CD8-positive, alpha-beta memory T cell (primary cell): ENCODE measurements at regions not wholly inside any gene's neighbourhood (a gene's known extent, or its start where the extent isn't known, plus 50 kb on each side); places are given as distances from the start of the nearest gene placed in this dataset.

Source experiments
- CTCF ChIA-PET: fragments of 350-600 bp; sonication (Branson Sonifier 250); formaldehyde crosslinking; loops from one replicate; lab custom pipeline; 2021; ENCODE audit warnings: antibody characterized with exemption; lab: Charles Lee
- POLR2A ChIA-PET: fragments of 350-600 bp; sonication (Branson Sonifier 250); formaldehyde crosslinking; loops from one replicate; lab custom pipeline; 2021; ENCODE audit warnings: antibody characterized with exemption; lab: Charles Lee
- DNase-seq, 5 donors: peaks; one replicate each; pipeline versions ENCODE4 v3.0.0 to v3.0.0-alpha.2; 2020 to 2022; ENCODE audit warnings: mixed read lengths in 1 of 5
- H3K27ac ChIP-seq: one replicate; pipeline ENCODE4 v1.7.0; 2013; ENCODE audit warnings: low read depth, mild to moderate bottlenecking, low read length, moderate library complexity
- H3K27me3 ChIP-seq: 2 replicates; pipeline ENCODE4 v1.7.0; 2013; ENCODE audit warnings: low read length, mild to moderate bottlenecking; ENCODE audit not compliant: insufficient read depth, poor library complexity, severe bottlenecking
- H3K36me3 ChIP-seq: 2 replicates; pipeline ENCODE4 v1.7.0; 2013; ENCODE audit warnings: mild to moderate bottlenecking, low read length, moderate library complexity; ENCODE audit not compliant: insufficient read depth
- H3K4me1 ChIP-seq: 2 replicates; pipeline ENCODE4 v1.7.0; 2013; ENCODE audit warnings: mild to moderate bottlenecking, low read length, moderate library complexity; ENCODE audit not compliant: insufficient read depth
- H3K4me3 ChIP-seq: 2 replicates; pipeline ENCODE4 v1.7.0; 2013; ENCODE audit warnings: mild to moderate bottlenecking, low read length
- H3K9me3 ChIP-seq: 2 replicates; pipeline ENCODE4 v1.7.0; 2013; ENCODE audit warnings: mild to moderate bottlenecking, low read length
- H3K27ac Mint-ChIP-seq, 8 donors: one replicate each; pipeline ENCODE4 v1.8.0; 2020 to 2021; ENCODE audit warnings: mixed read lengths in 8 of 8, mild to moderate bottlenecking in 6 of 8, inconsistent platforms in 3 of 8, moderate library complexity in 3 of 8
- H3K27me3 Mint-ChIP-seq, 2 donors: one replicate each; pipeline ENCODE4 v1.8.0; 2020 to 2021; ENCODE audit warnings: mixed read lengths in 2 of 2, mild to moderate bottlenecking in 1 of 2, moderate library complexity in 1 of 2
- H3K36me3 Mint-ChIP-seq, 3 donors: one replicate each; pipeline ENCODE4 v1.8.0; 2020 to 2021; ENCODE audit warnings: mixed read lengths in 3 of 3, inconsistent platforms in 1 of 3, mild to moderate bottlenecking in 1 of 3
- H3K4me1 Mint-ChIP-seq, 3 donors: one replicate each; pipeline ENCODE4 v1.8.0; 2020 to 2021; ENCODE audit warnings: mixed read lengths in 3 of 3, inconsistent platforms in 1 of 3, mild to moderate bottlenecking in 1 of 3
- H3K4me3 Mint-ChIP-seq, 7 donors: one replicate each; pipeline ENCODE4 v1.8.0; 2020 to 2021; ENCODE audit warnings: mixed read lengths in 7 of 7, mild to moderate bottlenecking in 6 of 7, moderate library complexity in 4 of 7, inconsistent platforms in 2 of 7
- H3K9me3 Mint-ChIP-seq, 5 donors: one replicate each; pipeline ENCODE4 v1.8.0; 2020 to 2022; ENCODE audit warnings: mixed read lengths in 5 of 5, mild to moderate bottlenecking in 3 of 5, moderate library complexity in 2 of 5, inconsistent platforms in 1 of 5

- Histone ChIP-seq H3K9me3 (no peaks in the 10 kb centered on the region), H3K4me3 (no peak overlapping the region), H3K27ac (no peak overlapping the region), H3K27me3 (no peaks in the 10 kb centered on the region), H3K4me1 (no peaks in the 10 kb centered on the region), H3K36me3 (no peaks in the 10 kb centered on the region)
- no peak overlapping the region for H3K27ac Mint-ChIP-seq
- DNase-seq, result no peak
- CTCF ChIA-PET, result no interaction called here
- no peaks in the 10 kb centered on the region for H3K36me3 Mint-ChIP-seq
- H3K27me3 Mint-ChIP-seq, result peaks cover 0 to 9% of the 10 kb centered on the region in 2 donors
- no peaks in the 10 kb centered on the region for H3K4me1 Mint-ChIP-seq
- H3K9me3 Mint-ChIP-seq, result peaks cover 0 to 8% (median 0%) of the 10 kb centered on the region in 5 donors
- no peak overlapping the region for H3K4me3 Mint-ChIP-seq
- POLR2A ChIA-PET, result no interaction called here
Observed at GRCh38 chr6:90835596-90836212, 248.8 kb upstream of the MAP3K7 start.

GRCh38 chr6:90829311-90829710 is 242.4 kb upstream of the MAP3K7 start:
- no peak overlapping the region for H3K27ac Mint-ChIP-seq
- no peaks in the 10 kb centered on the region for H3K36me3 Mint-ChIP-seq
- H3K9me3 Mint-ChIP-seq, result peaks cover 0 to 4% (median 2%) of the 10 kb centered on the region in 5 donors
- Histone ChIP-seq H3K36me3 (no peaks in the 10 kb centered on the region), H3K9me3 (no peaks in the 10 kb centered on the region), H3K27ac (no peak overlapping the region), H3K4me3 (no peak overlapping the region), H3K27me3 (no peaks in the 10 kb centered on the region), H3K4me1 (no peaks in the 10 kb centered on the region)
- no peak for DNase-seq
- H3K4me3 Mint-ChIP-seq, result no peak overlapping the region
- ChIA-PET CTCF (no interaction called here), POLR2A (no interaction called here)
- H3K27me3 Mint-ChIP-seq, result peaks cover 0 to 12% of the 10 kb centered on the region in 2 donors
- H3K4me1 Mint-ChIP-seq, result no peaks in the 10 kb centered on the region

GRCh38 chr6:90820436-90820835 is 233.6 kb upstream of the MAP3K7 start:
- Histone ChIP-seq H3K27me3 (no peaks in the 10 kb centered on the region), H3K4me1 (no peaks in the 10 kb centered on the region), H3K4me3 (no peak overlapping the region), H3K36me3 (no peaks in the 10 kb centered on the region), H3K9me3 (no peaks in the 10 kb centered on the region), H3K27ac (no peak overlapping the region)
- no peaks in the 10 kb centered on the region for H3K36me3 Mint-ChIP-seq
- H3K27ac Mint-ChIP-seq, result no peak overlapping the region
- peaks cover 4 to 9% of the 10 kb centered on the region in 2 donors for H3K27me3 Mint-ChIP-seq
- CTCF ChIA-PET, result no interaction called here
- no peak overlapping the region for H3K4me3 Mint-ChIP-seq
- POLR2A ChIA-PET, result no interaction called here
- DNase-seq, result no peak
- H3K4me1 Mint-ChIP-seq, result no peaks in the 10 kb centered on the region
- H3K9me3 Mint-ChIP-seq, result peaks cover 0 to 6% (median 4%) of the 10 kb centered on the region in 5 donors

GRCh38 chr6:90819483-90819882 is 232.6 kb upstream of the MAP3K7 start:
- H3K36me3 ChIP-seq, result no peaks in the 10 kb centered on the region
- peaks cover under 1 to 7% (median 4%) of the 10 kb centered on the region in 5 donors for H3K9me3 Mint-ChIP-seq
- H3K27ac ChIP-seq, result no peak overlapping the region
- ChIA-PET POLR2A (no interaction called here), CTCF (no interaction called here)
- no peak overlapping the region for H3K27ac Mint-ChIP-seq
- H3K4me3 ChIP-seq, result no peak overlapping the region
- H3K4me1 Mint-ChIP-seq, result no peaks in the 10 kb centered on the region
- no peaks in the 10 kb centered on the region for H3K27me3 ChIP-seq
- no peaks in the 10 kb centered on the region for H3K4me1 ChIP-seq
- H3K36me3 Mint-ChIP-seq, result no peaks in the 10 kb centered on the region
- H3K9me3 ChIP-seq, result no peaks in the 10 kb centered on the region
- peaks cover 4 to 9% of the 10 kb centered on the region in 2 donors for H3K27me3 Mint-ChIP-seq
- no peak overlapping the region for H3K4me3 Mint-ChIP-seq
- DNase-seq, result no peak

GRCh38 chr6:90818163-90818562 is 231.3 kb upstream of the MAP3K7 start:
- Mint-ChIP-seq H3K4me1 (no peaks in the 10 kb centered on the region), H3K9me3 (peaks cover 0 to 7% (median 4%) of the 10 kb centered on the region in 5 donors), H3K4me3 (no peak overlapping the region), H3K36me3 (no peaks in the 10 kb centered on the region), H3K27me3 (peaks cover 4 to 9% of the 10 kb centered on the region in 2 donors), H3K27ac (no peak overlapping the region)
- Histone ChIP-seq H3K36me3 (no peaks in the 10 kb centered on the region), H3K27me3 (no peaks in the 10 kb centered on the region), H3K27ac (no peak overlapping the region), H3K4me3 (no peak overlapping the region), H3K9me3 (no peaks in the 10 kb centered on the region), H3K4me1 (no peaks in the 10 kb centered on the region)
- no peak for DNase-seq
- CTCF ChIA-PET, result no interaction called here
- POLR2A ChIA-PET, result no interaction called here

- CTCF ChIA-PET, result no interaction called here
Observed at GRCh38 chr6:90816764-90817163, 229.9 kb upstream of the MAP3K7 start.

GRCh38 chr6:90811596-90812226 is 224.8 kb upstream of the MAP3K7 start:
- no peak overlapping the region for H3K4me3 Mint-ChIP-seq
- Histone ChIP-seq H3K4me1 (no peaks in the 10 kb centered on the region), H3K27ac (no peak overlapping the region), H3K4me3 (no peak overlapping the region), H3K27me3 (no peaks in the 10 kb centered on the region), H3K9me3 (no peaks in the 10 kb centered on the region), H3K36me3 (no peaks in the 10 kb centered on the region)
- peaks cover 0 to 7% (median 2%) of the 10 kb centered on the region in 5 donors for H3K9me3 Mint-ChIP-seq
- ChIA-PET CTCF (no interaction called here), POLR2A (no interaction called here)
- no peak for DNase-seq
- H3K36me3 Mint-ChIP-seq, result no peaks in the 10 kb centered on the region
- H3K27ac Mint-ChIP-seq, result no peak overlapping the region
- peaks cover 0 to 1% of the 10 kb centered on the region in 2 donors for H3K27me3 Mint-ChIP-seq
- H3K4me1 Mint-ChIP-seq, result no peaks in the 10 kb centered on the region

More at GRCh38 chr6:90816764-90817163, 229.9 kb upstream of the MAP3K7 start:
- no peaks in the 10 kb centered on the region for H3K36me3 ChIP-seq
- H3K4me3 ChIP-seq, result no peak overlapping the region
- no peaks in the 10 kb centered on the region for H3K4me1 Mint-ChIP-seq
- H3K27ac ChIP-seq, result no peak overlapping the region
- POLR2A ChIA-PET, result no interaction called here
- H3K27ac Mint-ChIP-seq, result no peak overlapping the region
- H3K9me3 ChIP-seq, result no peaks in the 10 kb centered on the region
- H3K9me3 Mint-ChIP-seq, result peaks cover 0 to 7% (median 4%) of the 10 kb centered on the region in 5 donors
- H3K4me3 Mint-ChIP-seq, result no peak overlapping the region
- no peaks in the 10 kb centered on the region for H3K36me3 Mint-ChIP-seq
- no peaks in the 10 kb centered on the region for H3K4me1 ChIP-seq
- no peaks in the 10 kb centered on the region for H3K27me3 ChIP-seq
- peaks cover 4 to 7% of the 10 kb centered on the region in 2 donors for H3K27me3 Mint-ChIP-seq
- DNase-seq, result no peak

- no peaks in the 10 kb centered on the region for H3K36me3 Mint-ChIP-seq
- H3K4me3 Mint-ChIP-seq, result no peak overlapping the region
- CTCF ChIA-PET, result no interaction called here
- peaks cover 0 to 1% of the 10 kb centered on the region in 2 donors for H3K27me3 Mint-ChIP-seq
- H3K27me3 ChIP-seq, result no peaks in the 10 kb centered on the region
- H3K9me3 ChIP-seq, result no peaks in the 10 kb centered on the region
- no peaks in the 10 kb centered on the region for H3K4me1 Mint-ChIP-seq
- H3K4me1 ChIP-seq, result no peaks in the 10 kb centered on the region
- H3K9me3 Mint-ChIP-seq, result no peaks in the 10 kb centered on the region
- no peak overlapping the region for H3K27ac ChIP-seq
- no peak overlapping the region for H3K27ac Mint-ChIP-seq
- no peaks in the 10 kb centered on the region for H3K36me3 ChIP-seq
- no peak overlapping the region for H3K4me3 ChIP-seq
- DNase-seq, result no peak
- POLR2A ChIA-PET, result no interaction called here
Observed at GRCh38 chr6:90809035-90809434, 222.2 kb upstream of the MAP3K7 start.
